Naive B cell (primary cell): ENCODE measurements at regions not wholly inside any gene's neighbourhood (a gene's known extent, or its start where the extent isn't known, plus 50 kb on each side); places are given as distances from the start of the nearest gene placed in this dataset.
"Not testable (repeated sequence)": the region's sequence is repeated elsewhere in the genome, so short reads cannot be mapped to it uniquely, and the experiment has no call there.

Source experiments
- ATAC-seq, 2 donors: fragments of 150-1000 bp; cut with Tn5 transposase; 2 replicates each; pipeline ENCODE4 v1.10.0; 2021; ENCODE audit warnings: low read depth in 2 of 2, mild to moderate bottlenecking in 2 of 2, moderate library complexity in 2 of 2
- DNase-seq: peaks from one replicate; pipeline ENCODE4 v3.0.0; 2022
- H3K27ac Mint-ChIP-seq, 6 donors: one replicate each; pipeline ENCODE4 v1.8.0; 2020 to 2022; ENCODE audit warnings: mild to moderate bottlenecking in 6 of 6, mixed read lengths in 6 of 6, moderate library complexity in 5 of 6, inconsistent platforms in 2 of 6
- H3K27me3 Mint-ChIP-seq, 3 donors: one replicate each; pipeline ENCODE4 v1.8.0; 2021 to 2022; ENCODE audit warnings: mixed read lengths in 3 of 3, mild to moderate bottlenecking in 1 of 3
- H3K36me3 Mint-ChIP-seq, 2 donors: one replicate each; pipeline ENCODE4 v1.8.0; 2020 to 2022; ENCODE audit warnings: mixed read lengths in 2 of 2, inconsistent platforms in 1 of 2, mild to moderate bottlenecking in 1 of 2
- H3K4me1 Mint-ChIP-seq, 3 donors: one replicate each; pipeline ENCODE4 v1.8.0; 2020 to 2022; ENCODE audit warnings: mixed read lengths in 3 of 3, inconsistent platforms in 1 of 3, mild to moderate bottlenecking in 1 of 3, moderate library complexity in 1 of 3
- H3K4me3 Mint-ChIP-seq, 8 donors: one replicate each; pipeline ENCODE4 v1.8.0; 2020 to 2022; ENCODE audit warnings: mild to moderate bottlenecking in 8 of 8, mixed read lengths in 8 of 8, moderate library complexity in 8 of 8, inconsistent platforms in 2 of 8
- H3K9me3 Mint-ChIP-seq, 7 donors: one replicate each; pipeline ENCODE4 v1.8.0; 2020 to 2022; ENCODE audit warnings: mixed read lengths in 7 of 7, mild to moderate bottlenecking in 5 of 7, inconsistent platforms in 2 of 7, moderate library complexity in 1 of 7

DNA sequence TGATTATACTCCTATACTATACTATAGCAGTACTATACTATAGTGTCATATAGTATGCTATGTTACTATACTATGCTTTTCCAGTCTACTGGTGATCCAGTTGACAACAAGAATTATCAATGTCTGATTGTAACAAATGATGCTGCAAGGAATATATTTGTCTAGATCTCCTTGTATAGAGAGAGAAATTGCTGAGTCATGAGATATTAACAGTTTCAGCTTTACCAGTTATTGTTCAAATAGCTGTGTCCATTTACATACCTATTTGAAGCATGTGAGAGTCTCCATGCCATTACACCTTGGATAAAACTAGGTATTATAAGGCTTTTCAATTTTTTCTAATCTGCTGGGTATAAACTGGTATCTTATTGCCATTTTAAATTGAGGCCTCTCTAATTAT, 136.4 kb upstream of the SKOR2 start:
- Mint-ChIP-seq H3K27me3 (peaks cover 13 to 26% (median 16%) of the 10 kb centered on the region in 3 donors), H3K27ac (no peak overlapping the region), H3K9me3 (peaks cover 0 to 11% (median 0%) of the 10 kb centered on the region in 7 donors), H3K4me1 (no peaks in the 10 kb centered on the region), H3K4me3 (no peak overlapping the region), H3K36me3 (no peaks in the 10 kb centered on the region)
- DNase-seq (no peak), ATAC-seq (no peak)

GRCh38 chr18:47383729-47384128, 132.3 kb upstream of the SKOR2 start:
- DNase-seq (no peak), ATAC-seq (no peak)
- Mint-ChIP-seq H3K9me3 (peaks cover 0 to 11% (median 0%) of the 10 kb centered on the region in 7 donors), H3K27ac (no peak overlapping the region), H3K36me3 (no peaks in the 10 kb centered on the region), H3K4me3 (no peak overlapping the region), H3K27me3 (peaks cover 0 to 26% (median 19%) of the 10 kb centered on the region in 3 donors), H3K4me1 (no peaks in the 10 kb centered on the region)

DNA sequence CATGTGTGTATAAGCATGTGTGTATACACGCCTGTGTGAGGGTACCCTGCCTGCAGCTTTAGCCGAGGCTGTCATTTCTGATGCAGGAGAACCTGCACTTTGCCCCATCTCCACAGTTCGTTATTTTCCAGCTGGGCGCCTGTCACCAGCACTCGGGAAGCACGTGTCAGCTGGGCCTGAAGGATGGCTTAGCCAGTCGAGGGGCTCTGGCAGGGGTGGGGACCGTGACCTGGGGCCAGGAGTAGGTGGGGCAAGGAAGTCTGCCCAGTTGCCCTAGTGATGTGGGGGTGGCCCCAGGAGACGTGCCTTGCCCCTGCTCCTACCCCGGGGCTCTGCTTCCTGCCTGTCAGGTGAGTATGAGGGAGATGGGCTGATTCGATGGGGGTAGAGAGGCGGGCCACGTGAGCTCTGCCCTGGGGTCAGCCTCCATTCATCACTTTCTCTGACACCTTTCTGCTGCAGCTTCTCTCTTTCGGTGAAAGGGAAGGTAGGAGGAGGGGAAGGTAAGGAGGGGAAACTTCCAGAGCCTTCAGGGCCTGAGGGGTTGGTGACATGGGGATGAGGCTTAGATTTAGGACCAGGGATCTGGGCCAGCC, 130.6 kb upstream of the SKOR2 start:
- no peak for ATAC-seq

GRCh38 chr18:47380153-47380552, 128.7 kb upstream of the SKOR2 start:
- ATAC-seq (no peak), DNase-seq (no peak)
- H3K36me3 Mint-ChIP-seq = no peaks in the 10 kb centered on the region
- no peak overlapping the region for H3K4me3 Mint-ChIP-seq
- no peaks in the 10 kb centered on the region for H3K9me3 Mint-ChIP-seq
- peaks cover 5 to 30% (median 14%) of the 10 kb centered on the region in 3 donors for H3K27me3 Mint-ChIP-seq
- no peaks in the 10 kb centered on the region for H3K4me1 Mint-ChIP-seq
- no peak overlapping the region for H3K27ac Mint-ChIP-seq

More for the DNA sequence above, 130.6 kb upstream of the SKOR2 start:
- H3K4me3 Mint-ChIP-seq = no peak overlapping the region
- no peaks in the 10 kb centered on the region for H3K36me3 Mint-ChIP-seq
- H3K27me3 Mint-ChIP-seq = peaks cover under 1 to 28% (median 19%) of the 10 kb centered on the region in 3 donors
- H3K9me3 Mint-ChIP-seq = peaks cover 0 to 11% (median 0%) of the 10 kb centered on the region in 7 donors
- H3K27ac Mint-ChIP-seq = no peak overlapping the region
- H3K4me1 Mint-ChIP-seq = no peaks in the 10 kb centered on the region
- no peak for DNase-seq

DNA sequence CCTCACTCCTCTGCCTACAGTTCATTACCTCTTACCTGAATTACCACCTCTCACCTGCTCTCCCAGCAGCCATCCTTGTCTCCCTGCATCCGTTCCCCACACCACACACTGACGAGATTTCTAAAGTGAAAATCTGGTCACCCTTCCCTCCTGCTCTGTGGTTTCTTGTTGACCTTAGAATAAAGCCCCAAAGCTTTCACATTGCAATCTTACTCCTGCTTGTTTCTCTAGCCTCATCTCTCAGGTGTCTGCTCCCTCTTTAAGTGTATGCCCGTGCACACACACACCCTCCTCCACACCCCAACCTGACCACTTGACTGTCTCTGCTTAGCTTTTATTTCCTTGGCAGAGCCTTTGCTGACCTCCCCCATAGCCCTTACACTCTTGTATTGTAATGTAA, 122.0 kb upstream of the SKOR2 start:
- H3K36me3 Mint-ChIP-seq = peaks cover 0 to 8% of the 10 kb centered on the region in 2 donors
- H3K27ac Mint-ChIP-seq = no peak overlapping the region
- no peaks in the 10 kb centered on the region for H3K4me1 Mint-ChIP-seq
- no peak for ATAC-seq
- H3K27me3 Mint-ChIP-seq = peaks cover 20 to 31% (median 21%) of the 10 kb centered on the region in 3 donors
- no peak for DNase-seq
- peaks cover 0 to 6% (median 5%) of the 10 kb centered on the region in 7 donors for H3K9me3 Mint-ChIP-seq
- H3K4me3 Mint-ChIP-seq = no peak overlapping the region

DNA sequence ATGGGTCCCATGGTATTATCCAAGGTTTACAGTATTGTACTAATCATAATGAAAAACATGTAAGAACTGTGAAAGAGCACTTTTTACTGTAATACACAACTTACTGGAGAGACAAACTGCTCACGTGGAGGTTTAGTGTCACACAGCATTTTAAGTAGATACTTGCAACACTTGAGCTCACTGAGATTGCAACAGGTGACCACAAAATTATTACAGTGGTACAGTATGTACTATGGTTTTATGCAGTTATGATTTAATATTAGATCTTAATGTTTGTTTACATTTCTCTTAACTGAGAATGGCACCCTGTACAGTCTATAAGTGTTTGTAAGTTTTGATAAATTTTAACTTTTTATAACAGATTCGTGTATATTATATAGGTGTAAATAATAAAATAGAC, 118.6 kb upstream of the SKOR2 start:
- peaks cover 0 to 8% of the 10 kb centered on the region in 2 donors for H3K36me3 Mint-ChIP-seq
- H3K4me3 Mint-ChIP-seq = no peak overlapping the region
- ATAC-seq = no peak
- peaks cover 6 to 29% (median 13%) of the 10 kb centered on the region in 7 donors for H3K9me3 Mint-ChIP-seq
- no peak overlapping the region for H3K27ac Mint-ChIP-seq
- DNase-seq = no peak
- no peaks in the 10 kb centered on the region for H3K4me1 Mint-ChIP-seq
- peaks cover 9 to 34% (median 25%) of the 10 kb centered on the region in 3 donors for H3K27me3 Mint-ChIP-seq

GRCh38 chr18:47354061-47354460, 102.6 kb upstream of the SKOR2 start:
- not testable (repeated sequence) for H3K4me3 Mint-ChIP-seq, H3K4me1 Mint-ChIP-seq, H3K27me3 Mint-ChIP-seq, DNase-seq, H3K27ac Mint-ChIP-seq, ATAC-seq, H3K9me3 Mint-ChIP-seq, H3K36me3 Mint-ChIP-seq

DNA sequence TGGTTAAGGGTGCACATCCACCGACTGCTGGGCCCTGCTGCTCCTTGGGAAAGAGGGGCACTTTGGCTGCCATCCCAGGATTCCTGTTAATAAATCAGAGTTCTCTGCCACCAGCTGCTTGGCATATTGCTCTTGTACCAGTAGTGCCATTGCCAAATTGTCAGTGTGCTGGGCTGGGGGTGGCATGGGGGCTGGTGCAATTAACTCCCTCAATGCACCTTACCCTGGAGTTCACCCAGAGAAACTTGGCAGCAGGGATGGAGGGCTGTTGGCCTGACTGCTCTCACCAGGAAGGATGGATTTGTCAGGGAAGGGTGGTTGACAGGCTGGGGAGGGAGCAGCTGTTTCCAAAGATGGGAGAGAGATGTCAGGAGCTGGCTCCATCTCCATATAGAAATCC, 94.6 kb upstream of the SKOR2 start:
- Mint-ChIP-seq H3K4me3 (no peak overlapping the region), H3K27ac (no peak overlapping the region), H3K9me3 (peaks cover 0 to 12% (median 0%) of the 10 kb centered on the region in 7 donors), H3K36me3 (no peaks in the 10 kb centered on the region), H3K4me1 (no peaks in the 10 kb centered on the region), H3K27me3 (peaks cover 8 to 14% (median 10%) of the 10 kb centered on the region in 3 donors)
- DNase-seq = no peak
- ATAC-seq = no peak

GRCh38 chr18:47345291-47345690, 93.8 kb upstream of the SKOR2 start:
- H3K4me3 Mint-ChIP-seq = no peak overlapping the region
- peaks cover 0 to 12% (median 0%) of the 10 kb centered on the region in 7 donors for H3K9me3 Mint-ChIP-seq
- ATAC-seq (no peak), DNase-seq (no peak)
- no peaks in the 10 kb centered on the region for H3K4me1 Mint-ChIP-seq
- peaks cover 8 to 18% (median 10%) of the 10 kb centered on the region in 3 donors for H3K27me3 Mint-ChIP-seq
- no peak overlapping the region for H3K27ac Mint-ChIP-seq
- H3K36me3 Mint-ChIP-seq = no peaks in the 10 kb centered on the region

DNA sequence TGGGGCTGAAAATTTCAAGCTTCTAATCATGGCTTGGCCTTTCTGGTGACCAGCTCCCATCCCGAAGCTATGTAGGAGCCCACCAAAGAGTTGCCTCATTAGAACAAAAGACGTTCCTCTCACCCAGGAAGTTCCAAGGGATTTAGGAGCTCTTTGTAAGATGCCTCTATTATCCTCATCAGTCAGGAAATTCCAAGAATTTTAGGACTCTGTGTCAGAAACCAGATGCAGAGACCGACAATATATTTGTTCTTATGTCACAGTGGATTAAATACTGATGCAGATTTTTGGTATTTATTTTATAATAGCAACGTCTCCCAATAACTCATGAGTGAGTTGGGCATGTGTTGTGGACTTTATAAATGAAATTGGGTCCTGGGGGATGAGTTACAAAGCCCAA, 91.8 kb upstream of the SKOR2 start:
- no peak for ATAC-seq
- H3K27ac Mint-ChIP-seq = no peak overlapping the region
- H3K4me1 Mint-ChIP-seq = no peaks in the 10 kb centered on the region

GRCh38 chr18:47342566-47342965, 91.1 kb upstream of the SKOR2 start:
- Mint-ChIP-seq H3K27ac (no peak overlapping the region), H3K9me3 (peaks cover 0 to 9% (median 0%) of the 10 kb centered on the region in 7 donors), H3K4me3 (no peak overlapping the region), H3K36me3 (no peaks in the 10 kb centered on the region), H3K27me3 (peaks cover 8 to 27% (median 17%) of the 10 kb centered on the region in 3 donors), H3K4me1 (no peaks in the 10 kb centered on the region)
- DNase-seq (no peak), ATAC-seq (no peak)

More for the DNA sequence above, 91.8 kb upstream of the SKOR2 start:
- peaks cover 0 to 12% (median 0%) of the 10 kb centered on the region in 7 donors for H3K9me3 Mint-ChIP-seq
- peaks cover 8 to 21% (median 10%) of the 10 kb centered on the region in 3 donors for H3K27me3 Mint-ChIP-seq
- H3K36me3 Mint-ChIP-seq = no peaks in the 10 kb centered on the region
- no peak for DNase-seq
- H3K4me3 Mint-ChIP-seq = no peak overlapping the region

DNA sequence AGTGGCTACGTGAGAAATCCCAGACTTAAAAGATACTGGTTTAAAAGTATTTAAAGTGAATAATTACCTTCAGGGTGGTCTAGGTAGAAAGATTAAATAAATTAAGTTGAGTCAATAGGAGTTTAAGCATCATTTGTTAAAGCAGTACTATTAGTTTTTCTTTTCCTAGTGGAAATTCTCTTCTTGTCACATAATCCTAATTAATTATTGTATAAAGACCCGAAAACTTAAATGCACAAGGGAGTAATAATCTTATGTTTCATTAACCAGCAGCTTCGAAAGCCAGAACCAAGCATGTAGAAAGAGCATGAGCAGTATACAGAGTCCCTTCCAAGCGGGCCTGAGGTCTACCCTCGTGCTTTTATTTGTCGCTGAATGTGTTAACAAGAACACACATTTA, 90.2 kb upstream of the SKOR2 start:
- H3K4me3 Mint-ChIP-seq = no peak overlapping the region
- no peak for ATAC-seq
- no peak overlapping the region for H3K27ac Mint-ChIP-seq

DNA sequence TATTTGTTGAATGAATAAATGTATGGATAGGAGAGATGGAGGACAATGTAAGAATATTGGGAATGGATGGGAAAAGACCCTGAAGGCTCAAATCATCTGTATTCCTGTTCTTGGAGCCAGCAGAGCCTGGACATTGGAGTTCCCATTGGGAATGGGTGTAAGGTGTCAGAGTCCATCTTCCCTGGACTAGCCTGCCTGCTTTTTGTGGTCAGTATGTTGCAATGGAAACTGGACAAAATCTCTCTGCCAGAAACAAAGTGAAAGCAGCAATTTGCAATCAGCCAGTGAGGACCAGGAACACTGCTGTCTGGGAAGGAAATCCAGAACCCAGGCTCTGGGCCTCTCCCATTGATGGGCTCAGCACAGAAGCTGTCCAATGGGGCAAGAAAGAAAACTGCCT, 83.5 kb upstream of the SKOR2 start:
- DNase-seq (no peak), ATAC-seq (no peak)
- Mint-ChIP-seq H3K4me3 (no peak overlapping the region), H3K36me3 (no peaks in the 10 kb centered on the region), H3K27ac (no peak overlapping the region), H3K9me3 (peaks cover 0 to 4% (median 0%) of the 10 kb centered on the region in 7 donors), H3K4me1 (no peaks in the 10 kb centered on the region), H3K27me3 (peaks cover 3 to 26% (median 24%) of the 10 kb centered on the region in 3 donors)

More for the DNA sequence above, 90.2 kb upstream of the SKOR2 start:
- no peak for DNase-seq
- Mint-ChIP-seq H3K27me3 (peaks cover 8 to 31% (median 23%) of the 10 kb centered on the region in 3 donors), H3K9me3 (peaks cover 0 to 4% (median 0%) of the 10 kb centered on the region in 7 donors), H3K36me3 (no peaks in the 10 kb centered on the region), H3K4me1 (no peaks in the 10 kb centered on the region)

DNA sequence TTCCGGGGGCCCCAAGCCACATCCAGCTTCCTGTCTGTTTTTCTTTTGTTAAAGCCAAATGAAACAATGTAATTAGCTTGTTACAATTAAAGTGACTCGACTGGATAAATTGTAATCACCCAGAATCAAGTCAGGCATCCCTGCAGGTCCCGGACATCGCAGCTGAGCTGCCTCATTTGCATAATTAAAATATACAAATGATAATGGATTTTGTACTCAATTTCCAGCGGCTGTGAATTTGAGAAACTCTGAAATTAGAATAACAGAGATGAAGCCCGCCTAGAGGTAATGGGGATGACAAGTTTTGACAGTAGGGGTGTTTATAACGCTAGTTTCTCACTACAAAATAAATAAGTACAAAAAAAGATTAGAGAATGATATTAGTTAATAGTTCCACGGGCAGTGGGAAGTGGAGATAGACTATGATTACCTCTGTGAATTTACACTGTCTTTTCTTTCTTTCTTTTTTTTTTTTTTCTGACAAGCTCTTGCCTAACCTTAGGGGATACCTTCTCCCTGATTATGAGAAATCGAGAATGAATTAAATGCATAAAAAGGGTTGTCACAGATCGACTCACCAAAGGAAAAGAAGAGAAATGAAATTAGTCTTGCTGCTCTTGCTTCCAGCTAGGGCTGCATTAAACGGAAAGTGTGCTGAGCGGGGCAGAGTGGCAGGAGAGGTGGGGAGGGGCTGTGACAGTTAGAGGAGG, 82.6 kb upstream of the SKOR2 start:
- no peak for DNase-seq
- Mint-ChIP-seq H3K27ac (no peak overlapping the region), H3K4me1 (no peaks in the 10 kb centered on the region), H3K27me3 (peaks cover 7 to 26% (median 24%) of the 10 kb centered on the region in 3 donors), H3K36me3 (no peaks in the 10 kb centered on the region), H3K9me3 (peaks cover 0 to 4% (median 0%) of the 10 kb centered on the region in 7 donors), H3K4me3 (no peak overlapping the region)
- no peak for ATAC-seq
